ENCODE measurements at regions not wholly inside any gene's neighbourhood (a gene's known extent, or its start where the extent isn't known, plus 50 kb on each side); places are given as distances from the start of the nearest gene placed in this dataset.
"Not testable (repeated sequence)": the region's sequence is repeated elsewhere in the genome, so short reads cannot be mapped to it uniquely, and the experiment has no call there.

DNA sequence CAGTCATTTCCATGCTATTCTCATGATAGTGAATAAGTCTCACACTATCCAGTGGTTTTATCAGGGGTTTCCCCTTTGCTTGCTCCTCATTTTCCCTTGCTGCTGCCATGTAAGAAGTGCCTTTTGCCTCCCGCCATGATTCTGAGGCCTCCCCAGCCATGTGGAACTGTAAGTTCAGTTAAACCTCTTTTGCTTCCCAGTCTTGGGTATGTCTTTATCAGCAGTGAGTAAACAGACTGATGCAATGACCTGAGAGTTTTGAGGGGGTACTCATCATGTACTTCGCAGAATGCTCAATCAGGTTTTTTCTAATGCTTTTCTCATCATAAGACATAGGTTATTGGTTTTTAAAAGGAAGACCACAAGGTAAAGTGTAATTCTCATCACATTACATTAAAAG lies 949.4 kb upstream of the ADAMTS5 start:
- DNase-seq; H3K36me3 Mint-ChIP-seq (ENCODE audit: low read depth); H3K4me3 Mint-ChIP-seq; H3K27ac Mint-ChIP-seq; H3K27me3 Mint-ChIP-seq (ENCODE audit: low read depth, poor library complexity); H3K9me3 Mint-ChIP-seq; H3K4me1 Mint-ChIP-seq: not testable (repeated sequence)

DNA sequence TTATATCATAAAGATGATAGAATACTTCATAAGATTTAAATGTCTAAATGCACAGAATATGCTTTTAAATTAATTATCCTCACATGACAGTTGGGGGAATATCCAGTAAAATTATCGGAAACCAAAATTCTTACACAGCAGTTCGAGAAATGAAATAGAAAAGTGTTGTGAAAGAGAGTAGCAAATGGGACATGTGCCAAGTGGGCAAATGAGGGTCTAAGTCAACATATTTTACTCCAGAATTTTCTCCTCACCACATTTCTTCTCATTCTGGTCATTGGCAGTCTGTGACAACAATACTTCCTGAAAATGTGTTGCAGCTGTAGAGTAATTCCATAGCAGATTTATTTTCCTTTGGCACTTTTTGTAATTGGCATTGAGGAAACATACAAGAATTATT lies 945.2 kb upstream of the ADAMTS5 start:
- not testable (repeated sequence) for DNase-seq; H3K4me1 Mint-ChIP-seq; H3K36me3 Mint-ChIP-seq (ENCODE audit: low read depth); H3K27me3 Mint-ChIP-seq (ENCODE audit: low read depth, poor library complexity); H3K27ac Mint-ChIP-seq; H3K4me3 Mint-ChIP-seq; H3K9me3 Mint-ChIP-seq

- not testable (repeated sequence) for H3K4me1 Mint-ChIP-seq; H3K27ac Mint-ChIP-seq; H3K27me3 Mint-ChIP-seq (ENCODE audit: low read depth, poor library complexity); H3K36me3 Mint-ChIP-seq (ENCODE audit: low read depth); DNase-seq; H3K9me3 Mint-ChIP-seq; H3K4me3 Mint-ChIP-seq
Observed at GRCh38 chr21:27909487-27909886, 942.6 kb upstream of the ADAMTS5 start.

GRCh38 chr21:27908816-27909215 lies 941.9 kb upstream of the ADAMTS5 start:
- H3K4me1 Mint-ChIP-seq; H3K27ac Mint-ChIP-seq; H3K27me3 Mint-ChIP-seq (ENCODE audit: low read depth, poor library complexity); H3K36me3 Mint-ChIP-seq (ENCODE audit: low read depth); DNase-seq; H3K4me3 Mint-ChIP-seq; H3K9me3 Mint-ChIP-seq: not testable (repeated sequence)

- not testable (repeated sequence) for H3K9me3 Mint-ChIP-seq; H3K4me1 Mint-ChIP-seq; H3K4me3 Mint-ChIP-seq; H3K27ac Mint-ChIP-seq; H3K27me3 Mint-ChIP-seq (ENCODE audit: low read depth, poor library complexity); DNase-seq; H3K36me3 Mint-ChIP-seq (ENCODE audit: low read depth)
Observed at GRCh38 chr21:27902904-27903303, 936.0 kb upstream of the ADAMTS5 start.

DNA sequence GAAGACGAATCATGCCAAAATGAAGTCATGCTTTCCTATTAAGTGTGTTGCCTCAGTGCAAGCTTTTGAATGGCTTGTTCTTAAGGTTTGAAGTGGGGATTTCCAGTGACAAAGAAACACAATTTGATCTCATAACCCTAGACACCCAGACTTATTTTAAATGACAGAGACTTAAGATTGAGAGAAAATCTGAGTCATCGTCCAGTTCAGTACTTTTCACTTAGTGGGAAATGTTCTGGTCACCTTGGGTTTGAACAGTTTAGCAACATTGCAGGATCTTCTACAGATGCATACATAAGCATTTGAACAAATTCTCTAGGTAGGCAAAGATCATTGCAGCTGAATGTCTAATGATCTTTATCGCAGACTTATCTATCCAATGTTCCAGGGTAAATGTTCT lies 926.7 kb upstream of the ADAMTS5 start:
- H3K4me3 Mint-ChIP-seq; H3K27me3 Mint-ChIP-seq (ENCODE audit: low read depth, poor library complexity); H3K36me3 Mint-ChIP-seq (ENCODE audit: low read depth); H3K9me3 Mint-ChIP-seq; H3K4me1 Mint-ChIP-seq; H3K27ac Mint-ChIP-seq; DNase-seq: not testable (repeated sequence)

- not testable (repeated sequence) for H3K27ac Mint-ChIP-seq; H3K4me3 Mint-ChIP-seq; H3K36me3 Mint-ChIP-seq (ENCODE audit: low read depth); DNase-seq; H3K9me3 Mint-ChIP-seq; H3K4me1 Mint-ChIP-seq; H3K27me3 Mint-ChIP-seq (ENCODE audit: low read depth, poor library complexity)
Observed at GRCh38 chr21:27891495-27891894, 924.6 kb upstream of the ADAMTS5 start.

DNA sequence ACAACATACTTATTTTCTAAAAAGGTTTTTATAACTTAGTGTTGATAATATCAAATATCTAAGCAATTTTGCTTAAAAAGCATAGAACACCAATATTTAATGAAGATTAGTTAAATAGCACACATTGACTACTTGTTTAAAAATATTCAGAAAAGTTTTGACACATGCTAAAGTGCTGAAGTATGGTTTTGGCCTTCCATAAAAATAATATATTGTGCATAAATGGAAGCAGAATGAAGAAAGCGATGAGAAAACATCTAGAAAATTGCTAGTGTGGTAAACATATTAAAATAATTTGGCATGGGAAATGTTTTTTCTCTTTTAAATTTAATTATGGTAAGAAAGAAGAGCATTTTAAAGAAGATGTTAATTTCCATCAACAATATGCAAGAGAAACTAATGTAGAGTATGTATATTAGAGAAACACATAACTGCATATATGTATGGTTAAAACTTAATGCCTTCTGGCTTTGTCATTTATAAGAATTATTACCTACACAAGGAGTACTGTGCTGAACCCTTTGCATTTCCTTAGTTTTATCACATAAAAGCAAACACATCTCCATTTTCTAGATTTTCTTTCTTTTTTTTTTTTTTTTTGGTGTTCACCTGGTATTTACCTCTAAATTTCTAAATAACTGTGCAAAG lies 921.0 kb upstream of the ADAMTS5 start:
- DNase-seq; H3K4me1 Mint-ChIP-seq; H3K36me3 Mint-ChIP-seq (ENCODE audit: low read depth); H3K27me3 Mint-ChIP-seq (ENCODE audit: low read depth, poor library complexity); H3K27ac Mint-ChIP-seq; H3K9me3 Mint-ChIP-seq; H3K4me3 Mint-ChIP-seq: not testable (repeated sequence)

DNA sequence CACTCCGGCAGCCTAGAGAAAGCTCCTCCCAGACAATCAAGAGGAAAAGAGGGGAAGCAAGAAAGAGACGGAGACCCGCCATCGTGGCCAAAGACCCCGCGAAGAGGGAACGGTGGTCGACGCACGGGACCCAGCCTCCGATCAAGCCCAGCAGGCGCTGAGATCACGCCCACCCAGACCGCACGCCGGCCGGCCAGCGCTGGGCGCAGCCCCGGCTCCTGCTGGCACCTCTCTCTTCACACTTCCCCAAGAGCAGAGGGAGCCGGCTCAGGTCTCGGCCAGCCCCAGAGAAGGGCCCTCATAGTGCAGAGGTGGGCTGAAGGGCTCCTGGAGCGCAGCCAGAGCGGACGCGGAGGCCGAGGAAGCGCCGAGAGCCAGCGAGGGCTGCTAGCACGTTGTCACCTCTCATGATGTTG lies 918.4 kb upstream of the ADAMTS5 start:
- H3K27ac Mint-ChIP-seq, result no peak overlapping the region
- no peaks in the 10 kb centered on the region for H3K36me3 Mint-ChIP-seq (ENCODE audit: low read depth)
- TF ChIP-seq CTCF (IDR thresholded peaks at IDR 0.05), result no peak
- DNase-seq, result no peak
- no peaks in the 10 kb centered on the region for H3K4me1 Mint-ChIP-seq
- no peaks in the 10 kb centered on the region for H3K27me3 Mint-ChIP-seq (ENCODE audit: low read depth, poor library complexity)
- no peak overlapping the region for H3K4me3 Mint-ChIP-seq
- H3K9me3 Mint-ChIP-seq, result no peaks in the 10 kb centered on the region

GRCh38 chr21:27881331-27881730 lies 914.4 kb upstream of the ADAMTS5 start:
- H3K27ac Mint-ChIP-seq; H3K9me3 Mint-ChIP-seq; H3K4me1 Mint-ChIP-seq; H3K36me3 Mint-ChIP-seq (ENCODE audit: low read depth); DNase-seq; H3K4me3 Mint-ChIP-seq; H3K27me3 Mint-ChIP-seq (ENCODE audit: low read depth, poor library complexity): not testable (repeated sequence)

- peaks cover 32% of the 10 kb centered on the region for H3K9me3 Mint-ChIP-seq
- not testable (repeated sequence) for H3K27me3 Mint-ChIP-seq (ENCODE audit: low read depth, poor library complexity)
Observed at GRCh38 chr21:27872411-27872810, 905.5 kb upstream of the ADAMTS5 start.

DNA sequence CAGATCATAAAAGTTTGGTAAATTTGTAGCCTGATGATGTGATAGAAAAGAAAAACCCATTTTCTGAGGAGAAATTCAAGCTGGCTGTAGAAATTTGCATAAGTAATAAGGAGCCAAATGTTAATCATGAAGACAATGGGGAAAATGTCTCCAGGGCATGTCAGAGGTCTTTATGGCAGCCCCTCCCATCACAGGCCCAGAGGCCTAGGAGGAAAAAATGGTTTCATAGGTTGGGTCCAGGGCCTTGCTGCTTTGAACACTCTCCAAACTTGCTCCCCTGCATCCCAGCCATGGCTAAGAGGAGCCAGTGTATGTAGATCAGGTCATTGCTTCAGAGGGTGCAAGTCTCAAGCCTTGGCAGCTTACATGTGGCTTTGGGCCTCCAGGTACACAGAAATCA lies 903.9 kb upstream of the ADAMTS5 start:
- not testable (repeated sequence) for DNase-seq; H3K36me3 Mint-ChIP-seq (ENCODE audit: low read depth); H3K27ac Mint-ChIP-seq; H3K27me3 Mint-ChIP-seq (ENCODE audit: low read depth, poor library complexity); H3K4me3 Mint-ChIP-seq; H3K4me1 Mint-ChIP-seq
- peaks cover 32% of the 10 kb centered on the region for H3K9me3 Mint-ChIP-seq

More at GRCh38 chr21:27872411-27872810, 905.5 kb upstream of the ADAMTS5 start:
- H3K4me1 Mint-ChIP-seq; DNase-seq; H3K4me3 Mint-ChIP-seq; H3K36me3 Mint-ChIP-seq (ENCODE audit: low read depth); H3K27ac Mint-ChIP-seq: not testable (repeated sequence)

DNA sequence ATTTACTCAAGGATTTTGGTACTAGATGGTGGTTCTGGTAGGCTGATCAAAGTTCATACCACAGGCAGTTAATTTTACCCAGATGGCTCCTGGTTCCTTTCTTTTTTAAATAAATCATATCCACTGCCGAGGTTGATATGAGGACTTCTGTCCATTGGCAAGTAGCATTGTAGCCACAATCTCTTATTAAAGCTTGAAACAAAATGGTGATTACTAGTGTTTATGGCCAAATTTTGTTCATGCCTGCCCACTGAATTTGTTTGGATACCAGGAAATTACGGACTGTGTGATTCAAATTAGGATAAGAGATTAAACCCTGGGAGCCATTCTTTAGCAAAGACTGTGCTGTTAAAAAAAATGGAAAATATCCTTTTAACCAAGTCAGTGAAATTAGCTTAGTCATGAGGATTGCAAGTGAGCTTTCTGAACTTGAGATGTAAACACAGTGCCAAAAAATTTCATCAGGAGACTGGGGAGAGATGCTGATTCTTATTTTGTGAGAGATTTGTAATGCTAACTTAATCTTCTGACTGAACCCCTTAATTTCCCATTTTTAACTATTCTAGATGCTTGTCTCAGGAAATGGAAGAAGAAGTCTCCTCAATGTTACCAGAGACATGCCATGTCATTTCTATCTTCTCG lies 893.5 kb upstream of the ADAMTS5 start:
- H3K36me3 Mint-ChIP-seq (ENCODE audit: low read depth); H3K4me3 Mint-ChIP-seq; DNase-seq; H3K9me3 Mint-ChIP-seq; H3K4me1 Mint-ChIP-seq; H3K27me3 Mint-ChIP-seq (ENCODE audit: low read depth, poor library complexity); H3K27ac Mint-ChIP-seq: not testable (repeated sequence)

All from nephron progenitor cell (in vitro differentiated cells).